SK-N-SH (cell line): ENCODE measurements at regions not wholly inside any gene's neighbourhood (a gene's known extent, or its start where the extent isn't known, plus 50 kb on each side); places are given as distances from the start of the nearest gene placed in this dataset.

Source experiments
- GABPA ChIP-seq: IDR thresholded peaks from 2 replicates; pipeline ENCODE4 v1.4.0; 2012; ENCODE audit warnings: low read depth, mild to moderate bottlenecking
- GATA2 ChIP-seq: sonication (generic); formaldehyde crosslinking; IDR thresholded peaks from 2 replicates; pipeline ENCODE4 v1.5.0; 2020; ENCODE audit warnings: mild to moderate bottlenecking, missing genetic modification reagents
- POLR2AphosphoS5 ChIP-seq: IDR thresholded peaks from 2 replicates; pipeline ENCODE4 v1.6.1; 2012; ENCODE audit warnings: low read depth, low read length
- SMC3 ChIP-seq: IDR thresholded peaks from 2 replicates; pipeline ENCODE4 v1.6.1; 2012; ENCODE audit warnings: low read depth, low read length, improper control_type of control experiment
- TF ChIP-seq, protein P1 (sequence below): IDR thresholded peaks from 2 replicates; pipeline ENCODE4 v1.4.0; 2012; ENCODE audit warnings: low read depth

DNA sequence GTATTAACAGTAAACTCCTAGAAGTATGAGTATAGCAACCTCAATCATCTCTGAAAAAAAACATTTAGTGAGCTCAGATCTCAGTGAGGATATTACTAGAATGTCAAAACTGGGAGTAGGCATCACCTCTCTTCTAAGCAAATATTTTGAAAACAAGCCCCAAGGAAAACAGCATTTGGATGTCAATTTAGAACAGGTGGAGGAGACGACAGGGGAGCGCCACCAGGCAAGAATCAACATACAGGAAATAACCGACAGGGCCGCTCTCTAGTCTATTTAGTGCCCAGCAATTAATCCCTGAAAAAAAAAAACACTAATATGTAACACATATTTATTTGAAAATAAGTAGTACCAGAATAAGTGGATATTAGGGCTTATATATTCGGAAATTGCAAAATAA is 940.3 kb upstream of the ADGRL3 start:
- TF ChIP-seq POLR2AphosphoS5 (no peak), SMC3 (no peak), GATA2 (CRISPR knock-in tag) (no peak), GABPA (no peak)
- TF ChIP-seq, protein P1, sequence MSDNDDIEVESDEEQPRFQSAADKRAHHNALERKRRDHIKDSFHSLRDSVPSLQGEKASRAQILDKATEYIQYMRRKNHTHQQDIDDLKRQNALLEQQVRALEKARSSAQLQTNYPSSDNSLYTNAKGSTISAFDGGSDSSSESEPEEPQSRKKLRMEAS: no peak
